ENCODE measurements at regions not wholly inside any gene's neighbourhood (a gene's known extent, or its start where the extent isn't known, plus 50 kb on each side); places are given as distances from the start of the nearest gene placed in this dataset.

DNA sequence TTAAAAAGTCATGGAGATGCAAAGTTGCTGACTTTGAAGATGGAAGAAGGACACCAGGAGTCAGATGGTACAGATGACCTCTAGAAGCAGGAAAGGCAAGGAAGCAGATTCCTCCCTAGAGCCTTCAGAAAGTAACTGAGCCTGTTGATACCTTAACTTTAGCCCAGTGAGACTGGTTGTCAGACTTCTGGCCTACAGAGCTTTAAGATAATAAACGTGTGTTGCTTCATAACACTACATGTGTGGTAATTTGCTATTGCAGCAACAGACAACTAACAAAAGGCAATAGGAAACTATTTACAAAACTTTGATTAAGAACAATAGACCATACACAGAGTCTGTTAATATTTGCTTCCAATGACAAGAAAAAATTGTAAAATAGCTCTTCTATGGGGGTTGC, 102.0 kb upstream of the USP38 start:
- no peaks in the 10 kb centered on the region for H3K27me3 ChIP-seq (ENCODE audit: control insufficient read depth in 1 of 2, insufficient read depth in 2 of 2, low read length in 2 of 2)
- H3K27ac ChIP-seq (ENCODE audit: extremely low read length, insufficient read depth, low read length) = no peak overlapping the region
- no peak for ATAC-seq
- no peaks in the 10 kb centered on the region for H3K9me3 ChIP-seq (ENCODE audit: low read length)
- CTCF ChIA-PET (ENCODE audit: low intra/inter-chr PET ratio, low total read pairs) = no interaction called here
- in situ Hi-C loops (cut with HindIII; ENCODE audit: extremely low pct_ligation_motif_present, low pct_unique_long_range_greater_than_20kb) = no loop called here
- no peaks in the 10 kb centered on the region for H4K20me1 ChIP-seq (ENCODE audit: insufficient read depth, low read length)
- H3K79me2 ChIP-seq (ENCODE audit: insufficient read depth, low read length) = no peaks in the 10 kb centered on the region
- intact Hi-C loops (cut with micrococcal nuclease; ENCODE audit: unreplicated experiment) = no loop called here
- POLR2A ChIA-PET = no interaction called here
- H3K9ac ChIP-seq (ENCODE audit: insufficient read depth, low read depth, low read length) = no peak overlapping the region
- no peaks in the 10 kb centered on the region for H3K36me3 ChIP-seq (replicated peaks in 1 of 2; ENCODE audit: control insufficient read depth in 1 of 2, insufficient read depth in 2 of 2, low read length in 2 of 2)
- WGBS (ENCODE audit: low lambda C conversion rate) = 0% methylated on average over 1 of the region's 1 CpG
- no peak overlapping the region for H3K4me3 ChIP-seq (replicated peaks in 1 of 3; ENCODE audit: insufficient read depth in 1 of 3, low read depth in 2 of 3, low read length in 3 of 3)
- BruUV-seq (replicated peaks) = no TSS peak
- H3K4me1 ChIP-seq (ENCODE audit: insufficient read depth, low read length) = no peaks in the 10 kb centered on the region
- H3K4me2 ChIP-seq (ENCODE audit: low read depth, low read length) = no peak overlapping the region
- no peak for FAIRE-seq
- TF ChIP-seq MED8 (CRISPR knock-in tag; IDR thresholded peaks at IDR 0.05; ENCODE audit: insufficient replicate concordance) (no peak), ZNF615 (CRISPR knock-in tag; IDR thresholded peaks at IDR 0.05; ENCODE audit: borderline replicate concordance) (no peak), AHR (CRISPR knock-in tag; IDR thresholded peaks at IDR 0.05) (no peak), FOXM1 (CRISPR knock-in tag; IDR thresholded peaks at IDR 0.05) (no peak), RFX5 (IDR thresholded peaks at IDR 0.05; ENCODE audit: low read depth, low read length) (no peak), ZNF800 (CRISPR knock-in tag; IDR thresholded peaks at IDR 0.05) (no peak), ZMYM4 (CRISPR knock-in tag; IDR thresholded peaks at IDR 0.05) (no peak)
- TF ChIP-seq, protein P1, sequence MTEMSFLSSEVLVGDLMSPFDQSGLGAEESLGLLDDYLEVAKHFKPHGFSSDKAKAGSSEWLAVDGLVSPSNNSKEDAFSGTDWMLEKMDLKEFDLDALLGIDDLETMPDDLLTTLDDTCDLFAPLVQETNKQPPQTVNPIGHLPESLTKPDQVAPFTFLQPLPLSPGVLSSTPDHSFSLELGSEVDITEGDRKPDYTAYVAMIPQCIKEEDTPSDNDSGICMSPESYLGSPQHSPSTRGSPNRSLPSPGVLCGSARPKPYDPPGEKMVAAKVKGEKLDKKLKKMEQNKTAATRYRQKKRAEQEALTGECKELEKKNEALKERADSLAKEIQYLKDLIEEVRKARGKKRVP (CRISPR knock-in tag; IDR thresholded peaks at IDR 0.05) = no peak
- TF ChIP-seq, protein P2, sequence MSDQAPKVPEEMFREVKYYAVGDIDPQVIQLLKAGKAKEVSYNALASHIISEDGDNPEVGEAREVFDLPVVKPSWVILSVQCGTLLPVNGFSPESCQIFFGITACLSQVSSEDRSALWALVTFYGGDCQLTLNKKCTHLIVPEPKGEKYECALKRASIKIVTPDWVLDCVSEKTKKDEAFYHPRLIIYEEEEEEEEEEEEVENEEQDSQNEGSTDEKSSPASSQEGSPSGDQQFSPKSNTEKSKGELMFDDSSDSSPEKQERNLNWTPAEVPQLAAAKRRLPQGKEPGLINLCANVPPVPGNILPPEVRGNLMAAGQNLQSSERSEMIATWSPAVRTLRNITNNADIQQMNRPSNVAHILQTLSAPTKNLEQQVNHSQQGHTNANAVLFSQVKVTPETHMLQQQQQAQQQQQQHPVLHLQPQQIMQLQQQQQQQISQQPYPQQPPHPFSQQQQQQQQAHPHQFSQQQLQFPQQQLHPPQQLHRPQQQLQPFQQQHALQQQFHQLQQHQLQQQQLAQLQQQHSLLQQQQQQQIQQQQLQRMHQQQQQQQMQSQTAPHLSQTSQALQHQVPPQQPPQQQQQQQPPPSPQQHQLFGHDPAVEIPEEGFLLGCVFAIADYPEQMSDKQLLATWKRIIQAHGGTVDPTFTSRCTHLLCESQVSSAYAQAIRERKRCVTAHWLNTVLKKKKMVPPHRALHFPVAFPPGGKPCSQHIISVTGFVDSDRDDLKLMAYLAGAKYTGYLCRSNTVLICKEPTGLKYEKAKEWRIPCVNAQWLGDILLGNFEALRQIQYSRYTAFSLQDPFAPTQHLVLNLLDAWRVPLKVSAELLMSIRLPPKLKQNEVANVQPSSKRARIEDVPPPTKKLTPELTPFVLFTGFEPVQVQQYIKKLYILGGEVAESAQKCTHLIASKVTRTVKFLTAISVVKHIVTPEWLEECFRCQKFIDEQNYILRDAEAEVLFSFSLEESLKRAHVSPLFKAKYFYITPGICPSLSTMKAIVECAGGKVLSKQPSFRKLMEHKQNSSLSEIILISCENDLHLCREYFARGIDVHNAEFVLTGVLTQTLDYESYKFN (CRISPR knock-in tag; conservative IDR thresholded peaks at IDR 0.05) = no peak
- H2AFZ ChIP-seq (ENCODE audit: low read length) = no peak overlapping the region
- DNase-seq (ENCODE audit: low spot score) = no peak
